H9 (cell line): ENCODE measurements at regions not wholly inside any gene's neighbourhood (a gene's known extent, or its start where the extent isn't known, plus 50 kb on each side); places are given as distances from the start of the nearest gene placed in this dataset.

Source experiments
- DNase-seq: peaks from one replicate; pipeline ENCODE4 v3.0.0-alpha.2; 2017
- H2AFZ ChIP-seq: one replicate; pipeline ENCODE4 v1.6.1; 2013; ENCODE audit warnings: mild to moderate bottlenecking, low read length, control low read depth, moderate library complexity
- H2AK5ac ChIP-seq: 2 replicates; pipeline ENCODE4 v1.6.1; 2013; ENCODE audit warnings: low read length, control low read depth, mixed read lengths; ENCODE audit not compliant: insufficient read length
- H2BK120ac ChIP-seq: one replicate; pipeline ENCODE4 v1.6.1; 2013; ENCODE audit warnings: low read depth, mild to moderate bottlenecking, low read length, control low read depth, inconsistent platforms; ENCODE audit not compliant: poor library complexity, severe bottlenecking
- H2BK12ac ChIP-seq: 2 replicates; pipeline ENCODE4 v1.6.1; 2013; ENCODE audit warnings: low read length, control low read depth, mixed read lengths, low read depth; ENCODE audit not compliant: insufficient read length
- H2BK15ac ChIP-seq: 2 replicates; pipeline ENCODE4 v1.6.1; 2013; ENCODE audit warnings: low read depth, low read length, control low read depth
- H2BK20ac ChIP-seq: one replicate; pipeline ENCODE4 v1.6.1; 2013; ENCODE audit warnings: low read depth, mild to moderate bottlenecking, low read length, control low read depth, inconsistent platforms; ENCODE audit not compliant: poor library complexity, severe bottlenecking
- H2BK5ac ChIP-seq: 2 replicates; pipeline ENCODE4 v1.6.1; 2013; ENCODE audit warnings: low read length, control low read depth, mixed read lengths; ENCODE audit not compliant: insufficient read length
- H3K14ac ChIP-seq: 2 replicates; pipeline ENCODE4 v1.6.1; 2013; ENCODE audit warnings: low read length, control low read depth; ENCODE audit not compliant: insufficient read depth
- H3K18ac ChIP-seq: 2 replicates; pipeline ENCODE4 v1.6.1; 2013; ENCODE audit warnings: low read depth, mild to moderate bottlenecking, mixed read lengths, low read length, control low read depth; ENCODE audit not compliant: insufficient read length
- H3K23ac ChIP-seq: 2 replicates; pipeline ENCODE4 v1.6.1; 2013; ENCODE audit warnings: low read length, control low read depth, mixed read lengths, low read depth; ENCODE audit not compliant: insufficient read length
- H3K23me2 ChIP-seq: 2 replicates; pipeline ENCODE4 v1.6.1; 2013; ENCODE audit warnings: low read depth, mild to moderate bottlenecking, mixed read lengths, low read length, control low read depth; ENCODE audit not compliant: insufficient read length, poor library complexity, severe bottlenecking
- H3K27ac ChIP-seq: 2 replicates; pipeline ENCODE4 v1.5.1; 2013; ENCODE audit warnings: low read length, control low read depth, mixed read lengths, low read depth; ENCODE audit not compliant: insufficient read length
- H3K27me3 ChIP-seq: 2 replicates; pipeline ENCODE4 v1.6.1; 2013; ENCODE audit warnings: low read length, control low read depth, inconsistent platforms; ENCODE audit not compliant: insufficient read depth
- H3K4ac ChIP-seq: 2 replicates; pipeline ENCODE4 v1.6.1; 2013; ENCODE audit warnings: low read depth, mild to moderate bottlenecking, control low read depth, inconsistent platforms, low read length, moderate library complexity
- H3K4me1 ChIP-seq: 2 replicates; pipeline ENCODE4 v1.6.1; 2013; ENCODE audit warnings: low read length, control low read depth, inconsistent platforms; ENCODE audit not compliant: insufficient read depth
- H3K4me2 ChIP-seq: 2 replicates; pipeline ENCODE4 v1.6.1; 2013; ENCODE audit warnings: low read length, control low read depth, mixed read lengths; ENCODE audit not compliant: insufficient read length, insufficient read depth
- H3K56ac ChIP-seq: 2 replicates; pipeline ENCODE4 v1.6.1; 2013; ENCODE audit warnings: low read depth, mild to moderate bottlenecking, mixed read lengths, low read length, control low read depth; ENCODE audit not compliant: insufficient read length
- H3K79me1 ChIP-seq: 2 replicates; pipeline ENCODE4 v1.6.1; 2013; ENCODE audit warnings: low read depth, mild to moderate bottlenecking, moderate library complexity, low read length, control low read depth, inconsistent platforms; ENCODE audit not compliant: insufficient read depth, poor library complexity, severe bottlenecking
- H3K79me2 ChIP-seq: 2 replicates; pipeline ENCODE4 v1.6.1; 2013; ENCODE audit warnings: low read length, control low read depth, inconsistent platforms; ENCODE audit not compliant: insufficient read depth
- H3K9ac ChIP-seq: 2 replicates; pipeline ENCODE4 v1.6.1; 2013; ENCODE audit warnings: low read length, control low read depth, mixed read lengths; ENCODE audit not compliant: insufficient read length; ENCODE audit errors: extremely low read depth
- H3K9me3 ChIP-seq: one replicate; pipeline ENCODE4 v1.6.1; 2013; ENCODE audit warnings: low read depth, low read length, inconsistent platforms; ENCODE audit not compliant: control insufficient read depth
- H3T11ph ChIP-seq: one replicate; pipeline ENCODE4 v1.6.1; 2013; ENCODE audit warnings: mild to moderate bottlenecking, low read length, control low read depth, inconsistent platforms
- H4K20me1 ChIP-seq: one replicate; pipeline ENCODE4 v1.6.1; 2013; ENCODE audit not compliant: control insufficient read depth, insufficient read length, insufficient read depth
- H4K5ac ChIP-seq: 2 replicates; pipeline ENCODE4 v1.6.1; 2013; ENCODE audit warnings: low read depth, mild to moderate bottlenecking, mixed read lengths, low read length, control low read depth; ENCODE audit not compliant: insufficient read length
- H4K8ac ChIP-seq: replicated peaks from 2 replicates; pipeline ENCODE4 v1.6.1; 2013; ENCODE audit warnings: low read length, control low read depth, mixed read lengths, low read depth; ENCODE audit not compliant: insufficient read length
- H4K91ac ChIP-seq: 2 replicates; pipeline ENCODE4 v1.6.1; 2013; ENCODE audit warnings: low read depth, mild to moderate bottlenecking, moderate library complexity, mixed read lengths, low read length, control low read depth; ENCODE audit not compliant: insufficient read length
- H3K27ac Mint-ChIP-seq, 3 experiments: 2 replicates in 2 of 3; 3 replicates in 1 of 3; pipeline ENCODE4 v1.8.0; 2020 to 2021; ENCODE audit warnings: mixed read lengths in 3 of 3, mild to moderate bottlenecking in 1 of 3, moderate library complexity in 1 of 3
- H3K27me3 Mint-ChIP-seq: 2 replicates; pipeline ENCODE4 v1.8.0; 2021; ENCODE audit warnings: low read depth, mild to moderate bottlenecking, moderate library complexity, mixed read lengths
- H3K36me3 Mint-ChIP-seq, 3 experiments: 2 replicates in 2 of 3; 3 replicates in 1 of 3; pipeline ENCODE4 v1.8.0; 2020 to 2021; ENCODE audit warnings: low read depth in 3 of 3, mixed read lengths in 3 of 3; ENCODE audit not compliant: insufficient read depth in 1 of 3
- H3K4me1 Mint-ChIP-seq, 2 experiments: 2 replicates each; pipeline ENCODE4 v1.8.0; 2020; ENCODE audit warnings: mixed read lengths in 2 of 2
- H3K4me3 Mint-ChIP-seq, 2 experiments: 2 replicates in 1 of 2; 3 replicates in 1 of 2; pipeline ENCODE4 v1.8.0; 2020 to 2021; ENCODE audit warnings: mild to moderate bottlenecking in 2 of 2, mixed read lengths in 2 of 2, moderate library complexity in 1 of 2
- H3K9me3 Mint-ChIP-seq, 2 experiments: 2 replicates in 1 of 2; 3 replicates in 1 of 2; pipeline ENCODE4 v1.8.0; 2020; ENCODE audit warnings: mild to moderate bottlenecking in 2 of 2, mixed read lengths in 2 of 2, moderate library complexity in 1 of 2
- WGBS: extraction: QIAGEN DNeasy Blood & Tissue Kit; methylation state at CpG from one replicate; pipeline ENCODE4 v1.1.7; 2013; ENCODE audit warnings: missing lambda C conversion rate, low lambda C conversion rate, mixed read lengths; ENCODE audit not compliant: insufficient read length; ENCODE audit errors: extremely low coverage; 5-methylcytosine and 5-hydroxymethylcytosine counted together
- TF ChIP-seq, protein P1 (sequence below): fragments of 200-600 bp; sonication (generic); conservative IDR thresholded peaks from 3 replicates; pipeline ENCODE4 v1.8.0; 2021; ENCODE audit warnings: antibody characterized with exemption, mild to moderate bottlenecking

DNA sequence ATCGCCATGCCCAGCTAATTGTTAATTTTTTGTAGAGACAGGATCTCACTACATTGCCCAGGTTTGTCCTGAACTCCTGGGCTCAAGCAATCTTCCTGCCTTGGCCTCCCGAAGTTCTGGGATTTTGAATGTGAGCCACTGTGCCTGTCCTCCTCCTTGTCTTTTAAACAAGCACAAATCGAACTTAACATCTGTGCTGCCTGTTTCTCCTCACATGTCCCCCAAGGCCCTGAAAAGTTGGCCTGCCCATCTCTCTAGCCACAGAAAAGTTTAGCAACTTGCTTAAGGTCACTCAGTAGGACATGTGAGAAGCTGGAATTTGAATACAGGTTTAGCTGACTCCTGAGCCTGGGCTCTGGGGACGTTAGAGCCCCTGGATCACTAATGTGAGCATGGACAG lies 115.7 kb upstream of the KCNG1 start:
- no peaks in the 10 kb centered on the region for H3K27me3 ChIP-seq
- H2BK15ac ChIP-seq: no peak overlapping the region
- no peak overlapping the region for H2AFZ ChIP-seq
- TF ChIP-seq, protein P1, sequence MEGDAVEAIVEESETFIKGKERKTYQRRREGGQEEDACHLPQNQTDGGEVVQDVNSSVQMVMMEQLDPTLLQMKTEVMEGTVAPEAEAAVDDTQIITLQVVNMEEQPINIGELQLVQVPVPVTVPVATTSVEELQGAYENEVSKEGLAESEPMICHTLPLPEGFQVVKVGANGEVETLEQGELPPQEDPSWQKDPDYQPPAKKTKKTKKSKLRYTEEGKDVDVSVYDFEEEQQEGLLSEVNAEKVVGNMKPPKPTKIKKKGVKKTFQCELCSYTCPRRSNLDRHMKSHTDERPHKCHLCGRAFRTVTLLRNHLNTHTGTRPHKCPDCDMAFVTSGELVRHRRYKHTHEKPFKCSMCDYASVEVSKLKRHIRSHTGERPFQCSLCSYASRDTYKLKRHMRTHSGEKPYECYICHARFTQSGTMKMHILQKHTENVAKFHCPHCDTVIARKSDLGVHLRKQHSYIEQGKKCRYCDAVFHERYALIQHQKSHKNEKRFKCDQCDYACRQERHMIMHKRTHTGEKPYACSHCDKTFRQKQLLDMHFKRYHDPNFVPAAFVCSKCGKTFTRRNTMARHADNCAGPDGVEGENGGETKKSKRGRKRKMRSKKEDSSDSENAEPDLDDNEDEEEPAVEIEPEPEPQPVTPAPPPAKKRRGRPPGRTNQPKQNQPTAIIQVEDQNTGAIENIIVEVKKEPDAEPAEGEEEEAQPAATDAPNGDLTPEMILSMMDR: no peak
- no peak overlapping the region for H4K5ac ChIP-seq
- H3K9ac ChIP-seq: no peak overlapping the region
- Mint-ChIP-seq H3K27ac (peak overlapping the region in 1 of 3 experiments; percentile 77; a peak in 1 of 7 replicates), H3K4me1 (no peaks in the 10 kb centered on the region), H3K36me3 (no peaks in the 10 kb centered on the region), H3K27me3 (peaks cover 2% of the 10 kb centered on the region), H3K9me3 (peaks cover 0 to 2% of the 10 kb centered on the region in 2 experiments; a peak in 2 of 5 replicates), H3K4me3 (no peak overlapping the region; a peak in 1 of 5 replicates)
- H3K14ac ChIP-seq: no peak overlapping the region
- H3K79me1 ChIP-seq: no peaks in the 10 kb centered on the region
- no peak overlapping the region for H2BK12ac ChIP-seq
- no peak overlapping the region for H3K27ac ChIP-seq
- no peaks in the 10 kb centered on the region for H3K79me2 ChIP-seq
- H2BK120ac ChIP-seq: no peak overlapping the region
- H4K20me1 ChIP-seq: no peaks in the 10 kb centered on the region
- H3K23me2 ChIP-seq: no peaks in the 10 kb centered on the region
- H3K9me3 ChIP-seq: no peaks in the 10 kb centered on the region
- no peak overlapping the region for H3K18ac ChIP-seq
- H3K23ac ChIP-seq: no peak overlapping the region
- no peak overlapping the region for H2BK5ac ChIP-seq
- H3K4ac ChIP-seq: no peak overlapping the region
- DNase-seq: peak; percentile 23
- no peak overlapping the region for H4K8ac ChIP-seq
- no peak overlapping the region for H3K56ac ChIP-seq
- no CpG with 5 or more reads among the region's 4 CpGs for WGBS
- no peak overlapping the region for H2AK5ac ChIP-seq
- H3T11ph ChIP-seq: no peak overlapping the region
- no peak overlapping the region for H3K4me2 ChIP-seq
- H3K4me1 ChIP-seq: no peaks in the 10 kb centered on the region
- no peak overlapping the region for H4K91ac ChIP-seq
- H2BK20ac ChIP-seq: no peak overlapping the region
